HFFc6 (cell line): ENCODE measurements at regions not wholly inside any gene's neighbourhood (a gene's known extent, or its start where the extent isn't known, plus 50 kb on each side); places are given as distances from the start of the nearest gene placed in this dataset.

Experiments used
- DNase-seq: peaks from one replicate; pipeline ENCODE4 v3.0.0-alpha.2; 2018
- H3K27ac Mint-ChIP-seq: 2 replicates; pipeline ENCODE4 v1.8.0; 2020; ENCODE audit warnings: mild to moderate bottlenecking, mixed read lengths
- H3K27me3 Mint-ChIP-seq: 2 replicates; pipeline ENCODE4 v1.8.0; 2021; ENCODE audit warnings: mild to moderate bottlenecking, moderate library complexity, mixed read lengths; ENCODE audit not compliant: insufficient read depth
- H3K36me3 Mint-ChIP-seq: 2 replicates; pipeline ENCODE4 v1.8.0; 2021; ENCODE audit warnings: low read depth, mixed read lengths
- H3K4me1 Mint-ChIP-seq: 2 replicates; pipeline ENCODE4 v1.8.0; 2020; ENCODE audit warnings: low read depth, mixed read lengths
- H3K4me3 Mint-ChIP-seq: 2 replicates; pipeline ENCODE4 v1.8.0; 2020; ENCODE audit warnings: mild to moderate bottlenecking, moderate library complexity, mixed read lengths
- H3K9me3 Mint-ChIP-seq: 2 replicates; pipeline ENCODE4 v1.8.0; 2020; ENCODE audit warnings: mild to moderate bottlenecking, mixed read lengths
- TF ChIP-seq, protein P1 (sequence below): fragments of 200-600 bp; sonication (generic); IDR thresholded peaks from 2 replicates; pipeline ENCODE4 v1.5.0; 2021; ENCODE audit warnings: antibody characterized with exemption, mild to moderate bottlenecking

DNA sequence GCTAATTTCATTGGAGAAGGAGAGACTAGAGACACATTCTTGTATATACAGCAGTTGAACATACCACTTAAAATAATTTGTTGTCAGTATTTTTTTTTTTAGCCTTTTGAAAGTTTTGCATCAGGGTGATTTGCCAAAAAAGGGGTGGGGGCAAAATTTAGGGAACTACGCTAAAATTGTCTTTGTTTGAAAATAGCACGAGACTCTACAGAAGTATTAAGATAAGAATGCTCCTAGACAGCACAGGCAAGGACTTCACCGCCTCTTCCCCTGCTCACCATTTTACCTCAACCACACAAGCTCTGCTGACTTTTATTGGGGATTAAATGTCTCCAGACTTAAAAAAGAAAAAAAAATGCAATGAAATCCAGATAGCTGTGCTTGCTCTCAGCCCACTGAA lies 236.1 kb upstream of the USP25 start:
- no peaks in the 10 kb centered on the region for H3K9me3 Mint-ChIP-seq
- H3K4me1 Mint-ChIP-seq: no peaks in the 10 kb centered on the region
- H3K27ac Mint-ChIP-seq: no peak overlapping the region
- H3K4me3 Mint-ChIP-seq: no peak overlapping the region
- TF ChIP-seq, protein P1, sequence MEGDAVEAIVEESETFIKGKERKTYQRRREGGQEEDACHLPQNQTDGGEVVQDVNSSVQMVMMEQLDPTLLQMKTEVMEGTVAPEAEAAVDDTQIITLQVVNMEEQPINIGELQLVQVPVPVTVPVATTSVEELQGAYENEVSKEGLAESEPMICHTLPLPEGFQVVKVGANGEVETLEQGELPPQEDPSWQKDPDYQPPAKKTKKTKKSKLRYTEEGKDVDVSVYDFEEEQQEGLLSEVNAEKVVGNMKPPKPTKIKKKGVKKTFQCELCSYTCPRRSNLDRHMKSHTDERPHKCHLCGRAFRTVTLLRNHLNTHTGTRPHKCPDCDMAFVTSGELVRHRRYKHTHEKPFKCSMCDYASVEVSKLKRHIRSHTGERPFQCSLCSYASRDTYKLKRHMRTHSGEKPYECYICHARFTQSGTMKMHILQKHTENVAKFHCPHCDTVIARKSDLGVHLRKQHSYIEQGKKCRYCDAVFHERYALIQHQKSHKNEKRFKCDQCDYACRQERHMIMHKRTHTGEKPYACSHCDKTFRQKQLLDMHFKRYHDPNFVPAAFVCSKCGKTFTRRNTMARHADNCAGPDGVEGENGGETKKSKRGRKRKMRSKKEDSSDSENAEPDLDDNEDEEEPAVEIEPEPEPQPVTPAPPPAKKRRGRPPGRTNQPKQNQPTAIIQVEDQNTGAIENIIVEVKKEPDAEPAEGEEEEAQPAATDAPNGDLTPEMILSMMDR: no peak
- no peaks in the 10 kb centered on the region for H3K36me3 Mint-ChIP-seq
- no peak for DNase-seq
- peaks cover 7% of the 10 kb centered on the region; the same call in 1 of the 2 replicates for H3K27me3 Mint-ChIP-seq

DNA sequence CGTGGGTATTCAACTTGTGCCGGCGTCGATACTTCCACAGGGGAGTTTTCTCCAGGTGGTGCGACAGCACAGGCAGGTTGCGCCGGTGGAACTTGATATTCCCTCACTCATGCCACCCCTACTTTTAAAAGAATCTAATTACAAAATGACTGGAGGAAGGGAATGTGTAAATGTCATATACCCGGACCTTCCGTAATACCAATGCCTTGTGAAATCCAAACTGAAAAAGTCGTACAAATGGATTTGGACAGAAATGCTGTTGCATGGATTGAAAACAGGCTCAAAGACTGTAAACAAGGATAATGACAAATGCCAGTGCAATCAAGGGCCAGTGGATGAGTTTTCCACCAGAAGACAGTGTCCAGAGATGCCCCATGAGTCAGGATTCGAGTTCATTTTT lies 235.3 kb upstream of the USP25 start:
- no peak for DNase-seq
- Mint-ChIP-seq H3K4me3 (no peak overlapping the region), H3K36me3 (no peaks in the 10 kb centered on the region), H3K9me3 (no peaks in the 10 kb centered on the region), H3K4me1 (no peaks in the 10 kb centered on the region), H3K27me3 (peaks cover 7% of the 10 kb centered on the region; the same call in 1 of the 2 replicates), H3K27ac (no peak overlapping the region)
- TF ChIP-seq, protein P1: no peak

DNA sequence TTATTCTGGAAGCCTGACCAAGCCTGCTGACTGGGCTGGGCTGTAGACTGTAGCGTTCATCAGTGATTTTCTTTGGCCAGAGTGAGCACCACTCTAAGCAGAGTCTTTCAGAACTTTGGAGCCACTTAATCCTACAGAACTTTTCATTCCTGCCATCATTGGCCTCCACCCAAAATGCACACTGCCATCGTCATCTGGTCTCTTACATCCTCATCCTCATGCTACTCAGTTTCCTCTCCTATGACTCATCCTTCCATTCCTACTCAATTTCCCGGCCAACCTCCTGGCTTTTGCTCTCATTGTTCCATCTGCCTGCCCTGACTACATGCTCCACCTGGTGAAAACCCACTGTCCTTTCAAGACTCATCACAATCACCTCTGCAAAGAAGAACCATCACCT lies 233.8 kb upstream of the USP25 start:
- no peak for DNase-seq
- H3K36me3 Mint-ChIP-seq: no peaks in the 10 kb centered on the region
- TF ChIP-seq, protein P1: no peak
- no peak overlapping the region for H3K4me3 Mint-ChIP-seq
- H3K27ac Mint-ChIP-seq: no peak overlapping the region
- H3K4me1 Mint-ChIP-seq: no peaks in the 10 kb centered on the region
- no peaks in the 10 kb centered on the region for H3K9me3 Mint-ChIP-seq
- peaks cover 7% of the 10 kb centered on the region; the same call in 1 of the 2 replicates for H3K27me3 Mint-ChIP-seq

DNA sequence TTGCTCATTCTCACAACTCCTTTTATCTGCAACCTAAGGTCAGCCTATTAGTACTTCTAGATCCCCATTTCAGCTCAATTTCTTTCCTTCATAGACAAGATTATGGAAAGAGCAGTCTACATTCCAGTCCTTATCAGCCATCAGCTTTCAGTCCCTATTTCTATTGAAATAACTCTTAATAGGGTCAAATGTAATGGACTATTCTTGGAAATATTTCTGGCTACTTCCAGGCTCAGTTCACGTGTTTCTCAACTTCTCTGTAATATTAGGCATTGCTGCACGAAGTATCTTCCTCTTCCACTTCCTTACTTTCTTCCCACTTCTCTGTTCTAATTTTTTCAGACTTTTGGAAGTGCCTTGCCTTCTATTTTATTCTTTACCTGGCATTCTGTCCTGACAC lies 232.9 kb upstream of the USP25 start:
- no peak overlapping the region for H3K4me3 Mint-ChIP-seq
- no peaks in the 10 kb centered on the region for H3K9me3 Mint-ChIP-seq
- H3K27me3 Mint-ChIP-seq: peaks cover 7% of the 10 kb centered on the region; the same call in 1 of the 2 replicates
- no peaks in the 10 kb centered on the region for H3K4me1 Mint-ChIP-seq
- TF ChIP-seq, protein P1: no peak
- H3K27ac Mint-ChIP-seq: no peak overlapping the region
- DNase-seq: no peak
- no peaks in the 10 kb centered on the region for H3K36me3 Mint-ChIP-seq

DNA sequence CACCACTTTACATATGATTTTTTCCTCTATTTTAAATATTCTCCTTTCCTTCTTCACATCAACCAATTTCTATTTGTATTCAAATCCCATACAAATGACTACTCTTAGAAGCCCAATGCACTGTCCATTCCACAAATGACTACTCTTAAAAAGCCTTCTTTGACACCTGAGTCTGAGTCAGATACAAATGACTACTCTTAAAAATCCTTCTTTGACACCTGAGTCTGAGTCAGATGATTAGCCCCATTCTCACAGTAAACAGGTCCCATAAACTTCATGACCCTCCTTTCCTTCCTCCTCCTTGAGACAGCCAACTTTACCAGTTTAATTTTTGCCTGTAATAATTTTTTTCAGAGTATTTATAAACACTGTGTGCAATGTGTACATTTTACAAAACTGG lies 231.3 kb upstream of the USP25 start:
- H3K9me3 Mint-ChIP-seq: no peaks in the 10 kb centered on the region
- TF ChIP-seq, protein P1: no peak
- H3K4me3 Mint-ChIP-seq: no peak overlapping the region
- no peaks in the 10 kb centered on the region for H3K36me3 Mint-ChIP-seq
- H3K27ac Mint-ChIP-seq: no peak overlapping the region
- no peak for DNase-seq
- H3K27me3 Mint-ChIP-seq: peaks cover 7% of the 10 kb centered on the region; the same call in 1 of the 2 replicates
- no peaks in the 10 kb centered on the region for H3K4me1 Mint-ChIP-seq

DNA sequence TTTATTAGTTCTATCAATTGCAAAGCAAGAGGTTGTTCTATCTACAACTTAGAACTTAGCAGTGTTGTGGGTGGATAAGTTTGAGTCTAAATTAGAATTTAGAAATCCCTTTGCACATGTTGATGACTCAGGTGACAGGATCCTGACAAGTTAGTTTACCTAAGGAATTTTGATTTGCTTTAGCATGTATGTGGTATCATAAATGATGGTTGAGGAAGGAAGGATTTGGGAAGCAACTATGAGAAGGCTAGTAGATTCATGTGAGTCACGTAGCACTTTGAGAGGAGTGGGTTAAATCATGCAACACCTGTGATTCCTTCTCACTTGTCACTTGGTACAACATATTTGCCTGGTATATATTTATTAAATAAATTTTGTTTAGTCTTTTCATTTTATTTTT lies 223.7 kb upstream of the USP25 start:
- DNase-seq: no peak
- no peaks in the 10 kb centered on the region for H3K36me3 Mint-ChIP-seq
- H3K27me3 Mint-ChIP-seq: peaks cover 1% of the 10 kb centered on the region; the same call in 1 of the 2 replicates
- H3K9me3 Mint-ChIP-seq: no peaks in the 10 kb centered on the region
- TF ChIP-seq, protein P1: no peak
- no peak overlapping the region for H3K4me3 Mint-ChIP-seq
- H3K27ac Mint-ChIP-seq: no peak overlapping the region
- H3K4me1 Mint-ChIP-seq: no peaks in the 10 kb centered on the region
